SU-DHL-6 (cell line): ENCODE measurements at regions not wholly inside any gene's neighbourhood (a gene's known extent, or its start where the extent isn't known, plus 50 kb on each side); places are given as distances from the start of the nearest gene placed in this dataset.

Experiments
- H2AFZ ChIP-seq: fragments of 200-600 bp; sonication (generic); 2 replicates; pipeline ENCODE4 v1.6.1; 2014; ENCODE audit warnings: low read depth, mild to moderate bottlenecking, moderate library complexity, mixed read lengths, antibody characterized with exemption, low read length; ENCODE audit not compliant: severe bottlenecking
- H3F3A ChIP-seq: fragments of 200-600 bp; shearing (Covaris generic); 2 replicates; pipeline ENCODE4 v1.6.0; 2016; ENCODE audit warnings: antibody characterized with exemption, mild to moderate bottlenecking; ENCODE audit not compliant: insufficient read depth
- H3K27ac ChIP-seq: fragments of 200-600 bp; sonication (generic); 2 replicates; pipeline ENCODE4 v1.5.1; 2016; ENCODE audit warnings: low read depth, mild to moderate bottlenecking, low read length, moderate library complexity, mixed read lengths
- H3K27me3 ChIP-seq: fragments of 200-600 bp; sonication (generic), shearing (Covaris generic); 2 replicates; pipeline ENCODE4 v1.6.0; 2014; ENCODE audit warnings: mild to moderate bottlenecking, low read length
- H3K36me3 ChIP-seq: fragments of 200-600 bp; sonication (generic); 2 replicates; pipeline ENCODE4 v1.6.1; 2014; ENCODE audit warnings: mild to moderate bottlenecking, low read length, mixed read lengths
- H3K4me2 ChIP-seq: fragments of 300-600, 200-600 bp; shearing (Covaris generic), sonication (generic); 2 replicates; pipeline ENCODE4 v1.6.0; 2014; ENCODE audit warnings: low read length, low read depth, mild to moderate bottlenecking; ENCODE audit not compliant: poor library complexity, severe bottlenecking
- H3K4me3 ChIP-seq: fragments of 200-600 bp; sonication (generic); 2 replicates; pipeline ENCODE4 v1.5.1; 2014; ENCODE audit warnings: antibody characterized with exemption, low read length, mild to moderate bottlenecking, mixed read lengths; ENCODE audit not compliant: insufficient read depth, poor library complexity, severe bottlenecking
- H3K79me2 ChIP-seq: fragments of 200-600 bp; sonication (generic); 2 replicates; pipeline ENCODE4 v1.6.1; 2014; ENCODE audit warnings: mild to moderate bottlenecking, low read length, moderate library complexity; ENCODE audit not compliant: insufficient read depth
- H3K9ac ChIP-seq: fragments of 200-600 bp; sonication (generic); 2 replicates; pipeline ENCODE4 v1.7.0; 2014; ENCODE audit warnings: mild to moderate bottlenecking, low read length
- H3K9me2 ChIP-seq: fragments of 200-600 bp; sonication (generic); replicated peaks from 2 replicates; pipeline ENCODE4 v1.6.1; 2014; ENCODE audit warnings: low read length; ENCODE audit not compliant: insufficient read depth
- H3K9me3 ChIP-seq: fragments of 200-600 bp; sonication (generic); 2 replicates; pipeline ENCODE4 v1.6.1; 2014; ENCODE audit warnings: low read length, mixed read lengths; ENCODE audit not compliant: insufficient read depth
- H4K20me1 ChIP-seq: fragments of 200-600 bp; sonication (generic); 2 replicates; pipeline ENCODE4 v1.6.1; 2014; ENCODE audit warnings: low read depth, mild to moderate bottlenecking, antibody characterized with exemption, low read length, moderate library complexity, mixed read lengths
- CTCF ChIP-seq: fragments of 200-600 bp; sonication (generic); IDR thresholded peaks from one replicate; pipeline ENCODE4 v1.5.1; 2017; ENCODE audit warnings: antibody characterized with exemption, mild to moderate bottlenecking, low read length, moderate library complexity; ENCODE audit not compliant: insufficient read depth, poor library complexity, severe bottlenecking
- EZH2phosphoT487 ChIP-seq: fragments of 200-600 bp; sonication (generic), shearing (Covaris generic); conservative IDR thresholded peaks from 2 replicates; pipeline ENCODE4 v1.6.1; 2018; ENCODE audit warnings: mild to moderate bottlenecking, antibody characterized with exemption, low read length, moderate library complexity, mixed read lengths

GRCh38 chr15:25238126-25238525, 200.7 kb downstream of the UBE3A start:
- TF ChIP-seq EZH2phosphoT487 (no peak), CTCF (no peak)
- H3K9me3 ChIP-seq = no peaks in the 10 kb centered on the region
- no peak overlapping the region for H3K4me3 ChIP-seq

GRCh38 chr15:25238716-25239470, 199.9 kb downstream of the UBE3A start:
- TF ChIP-seq EZH2phosphoT487 (no peak), CTCF (no peak)
- no peaks in the 10 kb centered on the region for H3K9me3 ChIP-seq
- no peaks in the 10 kb centered on the region for H3K27me3 ChIP-seq

More at GRCh38 chr15:25238126-25238525, 200.7 kb downstream of the UBE3A start:
- Histone ChIP-seq H3K9me2 (no peaks in the 10 kb centered on the region), H3K79me2 (no peaks in the 10 kb centered on the region), H3K36me3 (no peaks in the 10 kb centered on the region), H3F3A (no peaks in the 10 kb centered on the region), H3K9ac (no peak overlapping the region), H4K20me1 (no peaks in the 10 kb centered on the region), H3K27ac (no peak overlapping the region), H2AFZ (no peak overlapping the region), H3K27me3 (no peaks in the 10 kb centered on the region), H3K4me2 (no peak overlapping the region)

DNA sequence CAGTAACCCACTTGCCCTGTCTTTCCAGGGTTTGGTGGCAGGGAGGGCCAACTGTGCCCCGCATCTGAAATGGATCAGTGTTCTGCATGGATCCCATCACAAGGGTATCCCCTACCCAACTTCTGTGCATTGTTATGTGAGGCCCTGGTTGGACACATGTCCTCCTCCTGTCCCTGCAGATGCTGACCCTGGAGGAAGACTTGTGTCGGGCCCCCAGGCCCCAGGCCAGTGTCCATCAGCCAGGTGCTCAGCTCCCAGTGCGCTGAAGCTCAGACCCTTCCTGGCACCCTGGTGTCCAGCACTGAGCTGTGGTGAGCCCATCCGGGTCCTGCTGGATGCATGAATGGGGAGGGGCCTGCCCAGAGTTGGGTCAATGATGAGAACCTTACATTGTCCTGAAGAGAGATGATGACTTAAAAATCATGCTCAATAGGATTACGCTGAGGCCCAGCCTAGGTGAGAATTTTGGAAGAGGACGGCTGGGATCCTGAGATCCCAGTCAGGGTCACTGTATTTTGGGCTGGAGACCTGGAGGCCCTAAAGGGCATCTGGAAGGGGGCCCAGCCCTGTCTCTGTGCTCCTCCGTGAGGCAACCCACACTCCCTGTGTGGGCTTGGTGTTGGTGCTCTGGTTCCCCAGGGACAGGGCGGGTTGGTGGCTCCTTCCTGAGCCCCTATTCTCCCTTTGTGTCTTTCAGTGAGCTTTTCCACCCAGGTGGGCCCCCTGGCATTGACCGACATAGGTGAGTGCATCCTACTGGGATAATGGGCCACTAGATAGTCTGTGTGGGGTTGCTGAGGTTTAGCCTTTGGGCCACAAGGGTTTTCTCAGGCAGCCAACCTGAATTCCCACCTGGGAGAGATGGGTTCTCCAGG, 199.1 kb downstream of the UBE3A start:
- no peaks in the 10 kb centered on the region for H3K9me3 ChIP-seq
- no peak overlapping the region for H3K4me2 ChIP-seq
- H3K36me3 ChIP-seq = no peaks in the 10 kb centered on the region
- no peak for TF ChIP-seq CTCF
- TF ChIP-seq EZH2phosphoT487 = no peak
- H3K4me3 ChIP-seq = no peak overlapping the region
- H3K27ac ChIP-seq = no peak overlapping the region
- no peaks in the 10 kb centered on the region for H3K9me2 ChIP-seq
- H4K20me1 ChIP-seq = no peaks in the 10 kb centered on the region
- H3K27me3 ChIP-seq = no peaks in the 10 kb centered on the region
- no peak overlapping the region for H3K9ac ChIP-seq
- H2AFZ ChIP-seq = no peak overlapping the region
- no peaks in the 10 kb centered on the region for H3F3A ChIP-seq
- no peaks in the 10 kb centered on the region for H3K79me2 ChIP-seq

More at GRCh38 chr15:25238716-25239470, 199.9 kb downstream of the UBE3A start:
- H3K4me3 ChIP-seq = no peak overlapping the region
- no peaks in the 10 kb centered on the region for H3K36me3 ChIP-seq
- H3K9ac ChIP-seq = no peak overlapping the region
- no peak overlapping the region for H2AFZ ChIP-seq
- no peak overlapping the region for H3K27ac ChIP-seq
- H3K4me2 ChIP-seq = no peak overlapping the region
- H3K79me2 ChIP-seq = no peaks in the 10 kb centered on the region
- no peaks in the 10 kb centered on the region for H4K20me1 ChIP-seq
- H3K9me2 ChIP-seq = no peaks in the 10 kb centered on the region
- H3F3A ChIP-seq = no peaks in the 10 kb centered on the region
